VCaP (cell line): ENCODE measurements at regions not wholly inside any gene's neighbourhood (a gene's known extent, or its start where the extent isn't known, plus 50 kb on each side); places are given as distances from the start of the nearest gene placed in this dataset.

Experiments
- H3K27ac ChIP-seq: fragments of 450-650 bp; 2 replicates; pipeline ENCODE4 v1.5.1; 2017
- TF ChIP-seq, protein P1 (sequence below): fragments of 450-650 bp; conservative IDR thresholded peaks from 2 replicates; pipeline ENCODE4 v1.5.1; 2017; ENCODE audit warnings: mild to moderate bottlenecking, moderate library complexity

DNA sequence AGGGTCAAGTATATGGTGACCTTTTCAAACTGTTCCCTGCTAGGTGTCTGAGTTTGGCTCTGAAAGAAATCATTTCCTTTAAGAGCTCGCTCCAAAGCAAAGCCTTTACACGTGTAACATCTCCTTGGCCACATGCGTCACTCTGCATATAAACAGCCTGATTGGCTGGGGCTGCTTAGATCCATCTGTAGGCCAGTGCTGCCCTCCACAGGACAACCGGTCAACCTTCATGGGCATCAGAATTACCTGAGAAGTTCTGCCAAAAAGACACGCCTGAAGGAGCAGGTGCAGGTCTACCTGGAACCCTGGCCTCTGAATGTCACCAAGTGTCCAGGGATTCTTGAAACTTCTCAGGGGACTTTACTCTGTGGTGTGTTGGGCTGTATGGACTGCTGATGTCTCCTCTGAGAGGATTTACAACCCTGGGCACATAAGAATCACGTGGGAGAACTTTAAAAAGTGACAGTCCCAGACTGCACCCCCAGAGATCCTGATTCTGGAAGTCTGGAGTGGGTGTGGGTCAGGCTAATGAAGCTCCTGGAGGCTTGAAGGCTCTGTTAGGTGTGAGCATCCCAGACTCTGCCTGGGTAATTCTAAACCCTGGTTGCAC, 497.6 kb downstream of the GADD45G start:
- TF ChIP-seq, protein P1, sequence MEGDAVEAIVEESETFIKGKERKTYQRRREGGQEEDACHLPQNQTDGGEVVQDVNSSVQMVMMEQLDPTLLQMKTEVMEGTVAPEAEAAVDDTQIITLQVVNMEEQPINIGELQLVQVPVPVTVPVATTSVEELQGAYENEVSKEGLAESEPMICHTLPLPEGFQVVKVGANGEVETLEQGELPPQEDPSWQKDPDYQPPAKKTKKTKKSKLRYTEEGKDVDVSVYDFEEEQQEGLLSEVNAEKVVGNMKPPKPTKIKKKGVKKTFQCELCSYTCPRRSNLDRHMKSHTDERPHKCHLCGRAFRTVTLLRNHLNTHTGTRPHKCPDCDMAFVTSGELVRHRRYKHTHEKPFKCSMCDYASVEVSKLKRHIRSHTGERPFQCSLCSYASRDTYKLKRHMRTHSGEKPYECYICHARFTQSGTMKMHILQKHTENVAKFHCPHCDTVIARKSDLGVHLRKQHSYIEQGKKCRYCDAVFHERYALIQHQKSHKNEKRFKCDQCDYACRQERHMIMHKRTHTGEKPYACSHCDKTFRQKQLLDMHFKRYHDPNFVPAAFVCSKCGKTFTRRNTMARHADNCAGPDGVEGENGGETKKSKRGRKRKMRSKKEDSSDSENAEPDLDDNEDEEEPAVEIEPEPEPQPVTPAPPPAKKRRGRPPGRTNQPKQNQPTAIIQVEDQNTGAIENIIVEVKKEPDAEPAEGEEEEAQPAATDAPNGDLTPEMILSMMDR: peak; percentile 89
- peak overlapping the region; percentile 13; the same call in 1 of the 2 replicates for H3K27ac ChIP-seq

DNA sequence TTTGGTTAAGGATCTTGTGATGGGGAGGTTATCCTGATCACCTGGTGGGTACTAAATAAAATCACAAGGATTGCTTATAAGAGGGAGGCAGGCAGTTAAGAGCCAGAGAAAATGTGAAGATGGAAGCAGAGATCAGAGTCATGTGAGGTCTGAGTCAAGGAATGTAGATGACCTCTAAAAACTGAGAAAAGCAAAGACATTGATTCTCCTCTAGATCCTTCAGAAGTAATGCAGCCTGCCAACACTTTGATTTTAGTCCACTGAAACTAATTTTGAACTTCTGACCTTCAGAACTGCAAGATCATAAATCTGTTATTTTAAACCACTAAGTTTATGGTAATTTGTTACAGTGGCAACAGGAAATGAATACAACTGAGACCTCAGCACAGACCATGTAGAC, 499.0 kb downstream of the GADD45G start:
- no peak overlapping the region for H3K27ac ChIP-seq
- TF ChIP-seq, protein P1: no peak

DNA sequence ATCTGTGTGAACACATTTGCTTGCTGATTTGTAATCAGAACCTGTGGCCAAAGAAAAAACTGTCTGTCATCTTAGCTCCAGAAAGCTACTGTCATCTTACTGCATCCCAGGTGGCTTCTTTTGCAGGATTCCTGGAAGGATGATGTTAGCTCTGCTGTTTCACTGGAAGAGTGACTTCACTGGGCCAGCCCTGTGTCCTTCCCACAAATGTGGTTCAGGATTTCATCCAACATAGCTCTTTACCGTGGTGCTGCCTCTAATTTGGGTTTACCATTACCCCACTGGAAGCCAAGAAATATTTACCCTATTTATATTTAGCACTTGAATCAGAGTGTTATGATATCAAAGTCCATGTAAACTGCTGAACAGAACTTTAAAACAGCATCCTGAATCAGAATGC, 501.0 kb downstream of the GADD45G start:
- no peak overlapping the region for H3K27ac ChIP-seq
- TF ChIP-seq, protein P1: no peak

DNA sequence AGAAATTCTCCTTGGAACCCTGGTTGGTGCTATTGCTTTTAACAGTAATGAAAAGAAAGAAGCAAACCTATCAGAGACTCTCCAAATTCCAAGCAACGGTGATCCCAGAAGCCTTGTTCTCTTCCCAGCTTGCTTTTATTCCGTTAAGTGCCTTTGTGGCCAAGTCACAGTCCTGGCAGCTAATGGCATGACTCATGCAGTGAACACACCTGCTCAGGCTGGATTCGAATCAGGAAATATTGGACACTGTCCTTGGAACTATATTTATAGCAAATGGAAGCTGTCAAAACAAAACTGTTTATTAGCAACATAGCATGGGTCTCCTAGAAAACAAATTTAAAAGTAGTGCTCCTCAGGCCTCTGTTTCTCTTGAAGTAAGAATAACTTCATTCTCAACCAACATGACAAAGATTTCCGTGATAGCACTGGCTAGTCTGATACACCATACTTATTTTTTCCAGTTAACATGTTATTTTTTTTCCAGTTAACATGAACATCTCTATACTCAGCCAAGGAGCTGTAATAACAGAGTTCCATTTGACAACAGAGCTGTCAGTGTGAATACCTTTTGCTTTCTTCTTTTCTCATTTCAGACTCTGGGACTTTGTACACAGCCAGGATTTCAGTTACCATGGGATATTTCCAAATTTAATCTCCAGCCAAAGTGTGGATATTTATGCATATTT, 502.4 kb downstream of the GADD45G start:
- TF ChIP-seq, protein P1: no peak

DNA sequence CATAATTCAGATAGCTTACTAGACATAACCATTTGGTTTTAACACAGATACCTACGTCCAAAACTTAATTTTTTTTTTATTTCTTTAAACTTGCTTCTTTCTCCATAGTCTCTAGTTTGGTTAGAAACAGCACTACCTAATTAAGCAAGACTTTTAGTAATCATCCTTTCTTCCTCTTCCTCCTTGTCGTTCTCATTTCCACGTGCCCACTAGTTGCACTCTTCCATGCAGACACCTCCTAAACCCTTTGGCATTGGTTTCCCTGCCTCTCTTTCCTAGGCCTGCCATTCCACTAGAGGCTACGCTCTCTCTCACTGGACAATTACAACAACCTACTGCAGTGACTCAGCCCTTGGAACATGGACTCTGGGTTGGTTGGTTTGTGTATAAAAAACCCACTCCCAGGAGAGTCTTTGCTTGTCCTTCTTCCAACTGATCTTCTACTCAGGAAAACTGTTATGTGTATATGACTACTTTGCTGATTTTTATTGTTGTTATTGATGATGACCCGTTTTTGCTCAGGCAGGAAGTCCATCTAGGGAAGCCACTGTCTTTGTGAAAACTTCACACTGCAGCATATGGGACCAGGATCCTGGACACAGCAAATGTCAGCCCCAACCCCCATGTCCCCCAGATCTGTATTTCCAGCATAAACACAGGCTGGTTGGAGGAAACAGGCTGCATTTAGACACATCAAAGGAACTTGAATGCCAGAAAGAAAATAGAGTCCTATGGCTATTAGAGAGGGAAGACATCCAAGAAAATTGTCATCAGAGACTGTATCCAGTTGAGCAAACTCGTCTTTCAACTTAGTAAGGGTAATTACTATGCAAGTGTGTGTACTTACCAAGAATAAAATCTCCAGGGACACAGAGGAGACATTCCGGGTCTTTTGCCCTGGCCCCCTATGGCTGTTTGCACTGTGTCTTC, 503.2 kb downstream of the GADD45G start:
- TF ChIP-seq, protein P1: no peak
- H3K27ac ChIP-seq: no peak overlapping the region

More for the DNA sequence above, 502.4 kb downstream of the GADD45G start:
- H3K27ac ChIP-seq: no peak overlapping the region

DNA sequence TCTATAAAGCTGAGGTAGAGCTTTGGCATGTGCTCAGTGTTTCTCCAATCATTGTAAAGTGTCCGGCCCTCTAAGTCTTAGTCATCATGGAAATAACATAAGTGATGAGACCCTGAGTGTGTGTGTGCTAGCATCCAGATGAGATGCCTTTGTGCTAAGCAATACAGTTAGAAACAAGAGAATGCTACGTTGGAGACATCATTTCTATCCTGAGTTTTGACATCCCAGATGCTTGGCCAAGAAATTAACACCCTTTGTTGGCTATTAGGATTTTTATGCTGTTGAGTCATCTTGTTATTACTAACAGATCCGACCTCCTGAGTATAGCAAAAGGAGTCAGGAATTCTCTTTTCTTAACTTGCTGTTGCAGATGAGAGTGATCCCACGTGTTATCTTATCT, 508.0 kb downstream of the GADD45G start:
- TF ChIP-seq, protein P1: no peak
- H3K27ac ChIP-seq: no peak overlapping the region
